HG03280 (cell line): ENCODE measurements at regions not wholly inside any gene's neighbourhood (a gene's known extent, or its start where the extent isn't known, plus 50 kb on each side); places are given as distances from the start of the nearest gene placed in this dataset.

ENCODE experiments used
- ATAC-seq: cut with Tn5 transposase; IDR thresholded peaks from one replicate; pipeline ENCODE4 v1.9.1; 2021; ENCODE audit warnings: mild to moderate bottlenecking, moderate library complexity; ENCODE audit not compliant: unreplicated experiment

GRCh38 chr14:101361451-101362433, 199.6 kb upstream of the DIO3 start:
- ATAC-seq: no peak

- no peak for ATAC-seq
Observed at GRCh38 chr14:101362529-101363260, 198.6 kb upstream of the DIO3 start.

- ATAC-seq: no peak
Observed at GRCh38 chr14:101363261-101363555, 198.1 kb upstream of the DIO3 start.

- no peak for ATAC-seq
Observed at GRCh38 chr14:101363880-101364391, 197.4 kb upstream of the DIO3 start.

- no peak for ATAC-seq
Observed at GRCh38 chr14:101364503-101365328, 196.6 kb upstream of the DIO3 start.

- no peak for ATAC-seq
Observed at GRCh38 chr14:101365329-101366158, 195.8 kb upstream of the DIO3 start.

GRCh38 chr14:101367421-101368261, 193.7 kb upstream of the DIO3 start:
- no peak for ATAC-seq

GRCh38 chr14:101368629-101369028, 192.7 kb upstream of the DIO3 start:
- ATAC-seq: no peak

- no peak for ATAC-seq
Observed at GRCh38 chr14:101369194-101369915, 191.9 kb upstream of the DIO3 start.

- ATAC-seq: no peak
Observed at GRCh38 chr14:101369916-101370592, 191.2 kb upstream of the DIO3 start.

- no peak for ATAC-seq
Observed at GRCh38 chr14:101370593-101371569, 190.4 kb upstream of the DIO3 start.

GRCh38 chr14:101371799-101372793, 189.2 kb upstream of the DIO3 start:
- no peak for ATAC-seq

- ATAC-seq: no peak
Observed at GRCh38 chr14:101372894-101373620, 188.2 kb upstream of the DIO3 start.

- no peak for ATAC-seq
Observed at GRCh38 chr14:101373690-101374295, 187.5 kb upstream of the DIO3 start.
